ENCODE measurements at regions not wholly inside any gene's neighbourhood (a gene's known extent, or its start where the extent isn't known, plus 50 kb on each side); places are given as distances from the start of the nearest gene placed in this dataset.

DNA sequence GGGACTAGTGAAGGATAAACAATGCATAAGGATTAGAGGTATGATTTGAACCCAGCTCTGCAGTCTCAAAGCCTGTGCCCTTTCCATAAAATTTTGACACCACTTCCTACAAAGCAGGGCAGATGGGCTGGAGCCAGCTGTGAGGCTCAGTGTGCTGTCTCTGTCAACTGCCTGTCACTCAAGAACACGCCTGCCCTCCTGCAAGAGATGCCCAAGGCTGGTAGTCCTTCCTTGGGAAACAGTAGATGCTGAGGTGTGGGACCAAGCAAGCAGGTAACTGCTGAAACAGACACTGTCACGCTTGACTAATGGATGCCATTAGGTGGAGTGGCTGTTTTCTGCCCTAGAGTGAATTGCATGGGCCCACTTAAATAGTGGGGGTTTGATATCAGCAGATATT is 402.0 kb downstream of the PTPRU start:
- Mint-ChIP-seq H3K4me3 (no peak overlapping the region), H3K27ac (no peak overlapping the region), H3K36me3 (ENCODE audit: low read depth) (no peaks in the 10 kb centered on the region), H3K4me1 (ENCODE audit: low read depth) (no peaks in the 10 kb centered on the region), H3K9me3 (no peaks in the 10 kb centered on the region), H3K27me3 (no peaks in the 10 kb centered on the region)
- intact Hi-C loops (cut with micrococcal nuclease) = no loop called here

DNA sequence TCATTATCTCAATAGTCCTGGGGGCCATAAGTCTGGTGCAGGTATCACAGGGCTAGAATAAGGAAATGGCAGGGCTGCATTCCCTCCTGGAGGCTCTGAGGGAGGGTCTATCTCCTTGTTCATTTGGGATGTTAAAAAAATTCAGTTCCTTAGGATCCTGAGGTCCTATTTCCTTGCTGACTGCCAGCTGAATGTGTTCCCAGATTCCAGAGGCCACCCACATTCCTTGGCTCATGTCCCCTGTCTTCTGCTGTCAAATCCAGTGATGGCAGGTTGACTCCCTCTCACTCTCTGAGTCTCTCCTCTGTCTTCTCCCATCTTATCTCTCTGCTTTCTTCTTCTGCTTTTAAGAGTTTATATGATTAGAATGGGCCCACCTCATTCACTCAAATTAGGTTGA is 400.6 kb downstream of the PTPRU start:
- intact Hi-C loops (cut with micrococcal nuclease) = no loop called here
- Mint-ChIP-seq H3K4me1 (ENCODE audit: low read depth) (no peaks in the 10 kb centered on the region), H3K27me3 (no peaks in the 10 kb centered on the region), H3K4me3 (no peak overlapping the region), H3K36me3 (ENCODE audit: low read depth) (no peaks in the 10 kb centered on the region), H3K9me3 (no peaks in the 10 kb centered on the region), H3K27ac (no peak overlapping the region)

DNA sequence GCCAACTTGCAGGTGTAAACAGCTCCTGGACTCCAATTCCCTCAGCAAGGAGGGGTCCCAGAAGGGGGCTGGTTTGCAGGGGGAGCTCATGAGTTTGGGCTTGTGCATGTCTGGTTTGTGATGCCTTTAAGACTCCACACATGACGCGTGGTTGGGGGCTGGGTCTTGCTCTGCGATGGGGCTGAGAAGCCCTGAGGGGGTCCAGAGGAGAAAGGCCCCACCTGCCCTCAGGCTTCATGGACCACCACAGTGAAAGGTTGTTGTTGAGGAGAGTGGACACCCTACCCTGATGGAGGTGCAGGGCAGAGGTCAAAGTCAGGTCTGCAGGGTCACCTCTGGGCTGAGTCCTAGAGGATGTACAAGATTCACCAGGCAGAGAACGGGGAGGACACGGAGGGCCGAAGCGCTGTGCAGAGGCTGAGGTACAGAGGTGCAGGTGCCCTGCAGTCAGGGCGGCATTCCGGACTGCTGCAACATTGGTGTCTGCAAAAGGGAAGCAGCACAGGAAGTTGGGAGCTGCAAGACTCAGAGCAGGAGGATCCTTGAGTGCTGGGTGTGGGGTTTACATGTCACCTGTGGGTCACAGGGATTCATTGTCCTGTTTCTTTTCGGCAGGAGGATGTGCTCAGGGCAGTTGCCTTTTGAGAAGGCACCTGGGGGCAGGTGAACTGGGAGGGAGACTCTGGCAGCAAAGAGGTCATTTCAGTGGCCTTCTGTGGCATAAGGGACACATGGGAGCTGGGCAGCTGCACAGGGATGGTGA is 399.4 kb downstream of the PTPRU start:
- Mint-ChIP-seq H3K4me3 (no peak overlapping the region), H3K4me1 (ENCODE audit: low read depth) (no peaks in the 10 kb centered on the region), H3K9me3 (no peaks in the 10 kb centered on the region), H3K27me3 (no peaks in the 10 kb centered on the region), H3K27ac (no peak overlapping the region), H3K36me3 (ENCODE audit: low read depth) (no peaks in the 10 kb centered on the region)
- intact Hi-C loops (cut with micrococcal nuclease) = no loop called here

DNA sequence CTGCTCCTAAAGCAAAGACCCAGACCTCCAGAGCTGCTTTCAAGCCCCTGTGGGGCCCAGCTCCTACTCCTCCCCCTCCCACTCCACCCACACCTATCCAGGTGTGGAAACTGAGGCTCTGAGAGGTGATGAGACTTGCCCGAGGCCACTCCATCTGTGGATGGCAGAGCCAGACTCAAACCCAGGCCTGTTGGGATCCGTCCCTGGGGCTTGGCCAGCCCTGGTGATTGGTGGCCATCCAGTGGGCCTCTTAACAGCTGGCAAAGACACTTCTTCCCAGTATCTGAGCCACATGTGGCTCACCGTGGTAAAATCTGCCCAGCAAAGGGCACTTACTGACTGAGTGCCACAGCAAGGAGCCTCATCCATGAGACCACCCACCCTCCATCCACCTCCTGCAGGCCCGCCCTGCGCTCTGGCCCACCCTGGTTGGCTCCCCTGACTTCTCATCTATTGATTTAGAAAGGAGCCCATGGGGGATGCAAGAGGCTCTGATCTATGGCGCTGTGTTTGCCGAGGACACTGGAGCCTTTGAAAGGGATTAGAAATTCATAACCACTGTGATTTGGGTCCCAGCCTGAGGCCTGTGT is 398.5 kb downstream of the PTPRU start:
- Mint-ChIP-seq H3K4me3 (no peak overlapping the region), H3K27ac (no peak overlapping the region), H3K9me3 (no peaks in the 10 kb centered on the region), H3K27me3 (no peaks in the 10 kb centered on the region), H3K4me1 (ENCODE audit: low read depth) (no peaks in the 10 kb centered on the region), H3K36me3 (ENCODE audit: low read depth) (no peaks in the 10 kb centered on the region)
- intact Hi-C loops (cut with micrococcal nuclease) = no loop called here

DNA sequence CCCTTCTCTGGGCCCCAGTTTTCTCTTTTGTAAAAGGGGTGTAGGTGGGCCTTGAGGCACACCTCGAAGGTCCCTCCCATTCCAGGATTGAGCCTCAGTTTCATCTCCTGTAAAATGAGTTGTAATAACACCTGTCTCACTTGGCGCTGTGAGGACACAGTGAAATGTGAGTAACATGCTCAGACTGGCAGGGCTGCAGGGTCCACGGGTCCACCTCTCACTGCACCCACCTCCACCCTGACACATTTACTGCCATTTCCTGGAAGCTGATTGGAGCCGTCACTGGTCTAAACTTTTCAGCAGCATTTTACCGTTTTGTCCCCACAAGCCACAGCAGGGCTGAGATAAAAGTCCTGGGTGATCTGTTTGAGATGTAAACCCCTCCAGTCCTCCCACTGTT is 398.0 kb downstream of the PTPRU start:
- intact Hi-C loops (cut with micrococcal nuclease) = no loop called here
- no peaks in the 10 kb centered on the region for H3K27me3 Mint-ChIP-seq
- no peak overlapping the region for H3K4me3 Mint-ChIP-seq
- no peaks in the 10 kb centered on the region for H3K36me3 Mint-ChIP-seq (ENCODE audit: low read depth)
- H3K27ac Mint-ChIP-seq = no peak overlapping the region
- H3K9me3 Mint-ChIP-seq = no peaks in the 10 kb centered on the region
- H3K4me1 Mint-ChIP-seq (ENCODE audit: low read depth) = no peaks in the 10 kb centered on the region

DNA sequence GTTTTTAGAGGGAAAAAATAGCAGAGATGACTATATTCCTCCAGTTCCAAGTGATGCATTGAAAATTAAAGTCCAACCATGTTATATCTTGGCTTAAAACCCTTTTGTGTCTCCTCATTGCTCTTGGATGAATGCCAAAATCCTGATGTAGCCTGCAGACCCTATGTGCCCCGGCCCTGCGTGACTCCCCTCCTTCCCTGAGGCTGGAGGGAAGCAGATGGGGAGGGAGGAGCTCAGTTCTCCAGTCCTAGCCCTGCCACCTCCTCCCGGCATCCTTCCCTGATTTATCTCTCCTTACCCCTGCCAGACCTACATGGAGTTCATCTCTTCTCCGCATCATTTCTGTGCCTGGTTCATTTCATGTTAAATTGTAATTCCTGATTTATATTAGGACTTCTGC is 397.4 kb downstream of the PTPRU start:
- Mint-ChIP-seq H3K27ac (no peak overlapping the region), H3K36me3 (ENCODE audit: low read depth) (no peaks in the 10 kb centered on the region), H3K27me3 (no peaks in the 10 kb centered on the region), H3K9me3 (no peaks in the 10 kb centered on the region), H3K4me3 (no peak overlapping the region), H3K4me1 (ENCODE audit: low read depth) (no peaks in the 10 kb centered on the region)
- intact Hi-C loops (cut with micrococcal nuclease) = no loop called here

DNA sequence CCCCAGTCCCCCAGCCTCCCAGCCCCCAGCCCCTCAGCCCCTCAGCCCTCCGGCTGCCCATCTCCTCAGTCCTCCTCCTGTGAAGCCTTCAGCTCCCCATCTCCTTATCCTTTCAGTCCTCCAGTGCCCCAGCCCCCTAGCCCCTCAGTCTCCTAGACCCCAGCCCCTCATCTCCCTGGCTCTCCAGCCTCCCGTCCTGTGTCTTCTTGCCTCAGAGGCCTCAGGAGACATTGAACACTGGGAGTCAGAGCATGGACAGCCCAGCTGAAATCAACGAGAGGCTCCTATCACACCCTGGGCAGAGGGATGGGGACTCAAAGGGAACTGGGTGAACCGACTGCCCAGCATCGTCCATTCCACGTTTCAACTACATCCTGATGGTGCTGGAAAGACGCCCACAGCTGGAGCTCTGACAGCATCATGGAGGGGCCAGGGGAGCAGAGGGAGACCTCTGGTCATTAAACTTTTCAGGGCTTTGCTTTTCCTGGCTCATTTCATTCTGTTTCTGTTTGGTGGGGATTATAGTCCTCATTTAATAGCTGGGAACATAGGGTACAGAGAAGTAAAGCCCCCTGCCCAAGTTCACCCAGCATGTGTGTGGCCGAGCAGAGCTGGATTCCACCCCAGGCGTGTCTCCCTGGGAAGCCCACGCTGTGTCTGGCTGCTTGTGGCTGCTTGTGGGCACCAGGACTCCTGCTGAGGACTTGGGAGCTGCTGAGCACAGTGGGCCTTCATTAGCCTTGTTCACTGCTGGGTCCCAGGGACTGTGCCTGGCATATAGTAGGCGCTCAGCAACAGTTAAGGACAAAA is 396.7 kb downstream of the PTPRU start:
- Mint-ChIP-seq H3K4me3 (no peak overlapping the region), H3K27ac (no peak overlapping the region), H3K27me3 (no peaks in the 10 kb centered on the region), H3K4me1 (ENCODE audit: low read depth) (no peaks in the 10 kb centered on the region), H3K36me3 (ENCODE audit: low read depth) (no peaks in the 10 kb centered on the region), H3K9me3 (no peaks in the 10 kb centered on the region)
- intact Hi-C loops (cut with micrococcal nuclease) = no loop called here

DNA sequence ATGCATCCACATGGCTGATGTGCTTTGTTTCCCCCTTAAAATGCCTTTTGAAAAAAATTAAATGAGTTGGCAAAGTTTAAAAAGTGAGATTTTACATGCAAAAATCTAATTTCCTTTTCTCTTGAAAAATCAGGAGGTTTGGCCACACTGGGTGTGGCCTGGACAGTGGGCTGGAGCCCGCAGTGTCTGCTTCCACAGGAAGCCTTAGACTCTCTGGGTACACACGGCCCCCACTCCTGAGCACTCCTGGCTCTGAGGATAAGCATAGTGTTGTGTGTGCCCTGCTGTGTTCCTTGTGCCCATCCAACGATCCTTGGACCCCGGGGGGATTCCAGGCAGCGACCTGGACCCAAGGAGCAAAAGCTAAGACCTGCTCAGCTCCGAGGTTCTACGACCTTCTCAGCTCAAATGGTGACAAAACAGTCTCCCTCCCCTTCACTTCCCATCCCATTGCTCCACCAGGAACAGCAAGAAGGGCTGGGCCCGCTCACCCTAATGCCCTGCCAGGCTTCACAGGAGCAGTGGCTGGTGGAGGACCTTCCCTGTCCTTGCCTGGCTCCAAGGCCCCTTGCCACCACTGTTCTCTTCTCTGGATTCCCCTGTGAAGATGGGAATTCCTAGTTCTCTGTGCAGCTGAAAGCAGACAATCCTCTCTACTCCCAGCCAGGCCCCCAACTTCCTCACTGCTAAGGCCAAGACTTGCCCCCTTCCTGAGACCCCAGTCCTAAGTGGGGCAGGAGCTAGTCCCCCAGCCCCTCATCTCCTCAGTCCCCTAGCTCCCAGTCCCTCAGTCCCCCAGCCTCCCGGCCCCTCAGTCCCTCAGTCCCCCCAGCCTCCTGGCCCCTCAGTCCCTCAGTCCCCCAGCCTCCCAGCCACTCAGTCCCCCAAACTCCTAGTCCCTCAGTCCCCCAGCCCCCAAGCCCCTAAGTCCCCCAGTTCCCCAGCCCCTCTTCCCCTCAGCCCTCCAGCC is 395.8 kb downstream of the PTPRU start:
- Mint-ChIP-seq H3K27me3 (no peaks in the 10 kb centered on the region), H3K36me3 (ENCODE audit: low read depth) (no peaks in the 10 kb centered on the region), H3K27ac (no peak overlapping the region), H3K4me3 (no peak overlapping the region), H3K9me3 (no peaks in the 10 kb centered on the region), H3K4me1 (ENCODE audit: low read depth) (no peaks in the 10 kb centered on the region)
- intact Hi-C loops (cut with micrococcal nuclease) = no loop called here

DNA sequence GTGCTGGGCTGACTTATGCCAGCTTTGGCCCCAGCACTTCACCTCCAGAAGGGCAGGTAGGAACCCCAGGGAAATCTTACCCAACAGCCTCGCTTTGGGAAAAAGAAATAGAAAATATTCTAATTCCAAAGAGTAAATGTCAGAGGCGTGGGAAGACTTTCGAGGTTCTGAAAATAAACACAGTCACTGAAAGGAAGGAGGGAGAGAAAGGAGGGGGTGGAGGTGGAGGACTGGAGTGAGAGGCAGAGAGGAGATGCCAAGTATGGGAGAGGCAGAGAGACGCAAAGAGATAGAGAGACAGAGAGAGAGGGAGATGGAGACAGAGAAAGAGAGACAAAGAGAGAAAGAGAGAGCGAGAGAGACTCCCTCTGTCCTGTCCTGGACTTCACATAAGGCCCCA is 395.0 kb downstream of the PTPRU start:
- H3K4me1 Mint-ChIP-seq (ENCODE audit: low read depth) = no peaks in the 10 kb centered on the region
- intact Hi-C loops (cut with micrococcal nuclease) = no loop called here
- no peaks in the 10 kb centered on the region for H3K27me3 Mint-ChIP-seq
- H3K9me3 Mint-ChIP-seq = no peaks in the 10 kb centered on the region
- no peak overlapping the region for H3K27ac Mint-ChIP-seq
- H3K4me3 Mint-ChIP-seq = no peak overlapping the region
- H3K36me3 Mint-ChIP-seq (ENCODE audit: low read depth) = no peaks in the 10 kb centered on the region

DNA sequence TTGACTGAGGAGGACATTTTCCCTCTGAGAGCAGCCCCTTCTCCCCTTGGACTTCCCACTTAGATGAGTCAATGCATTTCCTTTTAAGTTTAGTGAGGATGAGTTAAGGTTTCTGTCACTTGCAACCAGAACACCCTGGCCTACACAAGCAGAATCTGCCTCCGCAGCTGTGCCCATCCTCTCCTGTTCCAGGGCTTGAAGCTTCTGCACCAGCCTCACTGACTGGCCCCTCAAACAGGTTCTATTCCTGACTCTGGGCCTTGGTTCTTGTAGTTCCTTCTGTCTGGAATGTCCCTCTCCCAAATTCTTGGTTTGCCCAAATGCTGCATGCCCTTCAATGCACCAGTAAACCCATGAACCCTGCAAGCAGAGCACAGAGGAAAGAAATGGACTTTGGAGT is 394.4 kb downstream of the PTPRU start:
- Mint-ChIP-seq H3K9me3 (no peaks in the 10 kb centered on the region), H3K36me3 (ENCODE audit: low read depth) (no peaks in the 10 kb centered on the region), H3K27ac (no peak overlapping the region), H3K4me1 (ENCODE audit: low read depth) (no peaks in the 10 kb centered on the region), H3K4me3 (no peak overlapping the region), H3K27me3 (no peaks in the 10 kb centered on the region)
- intact Hi-C loops (cut with micrococcal nuclease) = no loop called here

DNA sequence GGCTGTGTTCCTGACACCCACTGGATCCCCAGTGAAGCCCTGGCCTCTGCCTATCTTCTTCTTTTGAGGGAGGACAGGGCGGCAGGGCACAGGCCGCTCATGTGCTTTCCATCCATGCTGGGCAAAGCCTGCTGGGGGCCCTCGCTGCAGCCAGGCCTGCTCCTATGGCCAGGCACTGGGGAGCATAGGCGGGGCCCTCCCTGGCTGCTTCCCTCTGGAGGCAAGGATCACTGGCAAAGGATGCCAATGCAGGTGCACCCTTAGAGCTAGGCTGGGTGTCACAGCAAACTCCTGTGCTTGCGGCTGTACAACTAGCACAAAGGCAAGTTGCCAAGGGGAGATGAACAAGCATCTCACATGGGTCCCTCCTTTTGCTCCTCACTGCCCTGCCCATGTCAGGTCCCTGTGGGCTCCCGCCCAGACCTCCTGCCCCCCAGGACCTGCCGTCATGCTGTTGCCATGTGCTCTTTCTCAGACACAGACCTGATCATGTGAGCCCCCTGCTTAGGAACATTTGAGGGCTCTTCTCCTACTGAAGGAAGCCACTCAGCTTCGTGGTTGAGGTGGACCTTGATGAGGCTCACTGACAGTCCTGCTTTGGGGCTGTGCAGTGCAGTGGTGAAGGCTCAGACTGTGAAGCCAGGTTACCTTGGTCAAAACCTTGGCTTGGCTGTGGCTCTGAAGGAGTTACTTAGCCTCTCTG is 393.6 kb downstream of the PTPRU start:
- intact Hi-C loops (cut with micrococcal nuclease) = no loop called here
- Mint-ChIP-seq H3K4me3 (no peak overlapping the region), H3K27me3 (no peaks in the 10 kb centered on the region), H3K36me3 (ENCODE audit: low read depth) (no peaks in the 10 kb centered on the region), H3K27ac (no peak overlapping the region), H3K4me1 (ENCODE audit: low read depth) (no peaks in the 10 kb centered on the region), H3K9me3 (no peaks in the 10 kb centered on the region)

DNA sequence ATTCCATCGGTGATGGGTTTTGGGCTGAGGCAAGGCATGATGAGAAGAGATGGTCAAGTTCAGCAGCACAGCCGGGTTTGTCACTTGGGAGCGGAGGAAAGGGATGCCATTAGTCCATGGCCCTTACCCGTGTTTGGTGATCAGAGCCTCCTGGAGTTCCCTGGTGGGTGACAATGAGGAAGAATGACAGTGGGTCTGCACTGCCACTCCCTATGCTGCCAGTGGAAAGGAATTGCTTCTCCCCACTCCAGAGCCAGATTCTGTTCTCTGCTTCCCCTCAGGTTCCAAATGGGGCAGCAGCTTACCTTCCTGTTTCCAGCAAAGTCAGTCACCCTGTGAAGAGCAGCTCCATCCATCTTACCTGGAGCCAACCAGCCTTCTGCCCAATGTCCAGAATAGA is 393.1 kb downstream of the PTPRU start:
- intact Hi-C loops (cut with micrococcal nuclease) = no loop called here
- no peaks in the 10 kb centered on the region for H3K4me1 Mint-ChIP-seq (ENCODE audit: low read depth)
- no peaks in the 10 kb centered on the region for H3K9me3 Mint-ChIP-seq
- no peak overlapping the region for H3K27ac Mint-ChIP-seq
- no peak overlapping the region for H3K4me3 Mint-ChIP-seq
- no peaks in the 10 kb centered on the region for H3K36me3 Mint-ChIP-seq (ENCODE audit: low read depth)
- H3K27me3 Mint-ChIP-seq = no peaks in the 10 kb centered on the region

DNA sequence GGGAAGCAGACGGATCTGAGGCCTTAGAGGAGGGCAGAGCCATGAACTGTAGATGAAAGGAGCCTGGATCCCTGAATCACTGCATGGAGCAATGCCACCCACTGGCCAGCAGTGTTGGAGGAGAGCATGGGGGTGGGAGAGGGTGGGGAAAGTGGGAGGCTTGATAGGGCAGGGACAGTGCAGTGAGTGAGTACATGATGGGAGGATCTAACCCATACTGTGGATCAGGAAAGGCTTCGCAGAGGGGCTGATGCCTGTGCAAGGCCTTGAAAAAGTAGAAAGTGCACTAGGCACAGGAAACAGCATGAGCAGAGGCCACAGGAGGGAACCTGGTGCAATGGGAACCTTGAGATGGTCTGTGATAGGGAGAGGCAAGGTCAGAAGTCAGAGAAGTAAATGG is 391.9 kb downstream of the PTPRU start:
- H3K27me3 Mint-ChIP-seq = no peaks in the 10 kb centered on the region
- no peak overlapping the region for H3K27ac Mint-ChIP-seq
- H3K9me3 Mint-ChIP-seq = no peaks in the 10 kb centered on the region
- intact Hi-C loops (cut with micrococcal nuclease) = no loop called here
- no peaks in the 10 kb centered on the region for H3K4me1 Mint-ChIP-seq (ENCODE audit: low read depth)
- H3K36me3 Mint-ChIP-seq (ENCODE audit: low read depth) = no peaks in the 10 kb centered on the region
- no peak overlapping the region for H3K4me3 Mint-ChIP-seq

Measured in dendritic cell treated with granulocyte-macrophage colony-stimulating factor and Interleukin-4, amounts not matched to agents 40 ng/mL and 50 ng/mL, for 4 days (primary cell).